ENCODE measurements at regions not wholly inside any gene's neighbourhood (a gene's known extent, or its start where the extent isn't known, plus 50 kb on each side); places are given as distances from the start of the nearest gene placed in this dataset.

DNA sequence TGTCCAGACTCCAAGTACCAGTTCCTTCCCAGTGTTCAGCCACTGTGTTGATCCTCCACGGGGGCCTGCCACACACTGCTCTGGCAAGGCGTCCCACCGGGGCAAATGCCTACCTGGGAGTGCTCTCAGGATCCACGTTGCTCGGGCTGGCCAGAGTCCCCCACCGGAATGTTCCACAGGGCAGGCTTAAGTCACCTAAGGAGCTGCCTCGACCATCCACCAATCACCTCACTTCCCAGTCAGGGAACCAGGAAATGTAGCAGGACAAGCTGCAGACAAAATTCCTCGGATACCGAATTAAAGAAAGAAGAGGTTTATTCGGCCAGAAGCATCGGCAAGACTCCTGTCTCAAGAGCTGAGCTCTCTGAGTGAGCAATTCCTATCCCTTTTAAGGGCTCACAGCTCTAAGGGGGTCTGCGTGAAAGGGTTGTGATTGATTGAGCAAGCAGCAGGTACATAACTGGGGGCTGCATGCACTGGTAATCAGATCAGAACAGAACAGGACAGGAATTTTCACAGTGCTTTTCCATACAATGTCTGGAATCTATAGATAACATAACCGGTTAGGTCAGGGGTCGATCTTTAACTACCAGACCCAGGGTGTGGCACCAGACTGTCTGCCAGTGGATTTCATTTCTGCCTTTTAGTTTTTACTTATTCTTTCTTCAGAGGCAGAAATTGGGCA, 56.9 kb upstream of the EDNRB start:
- Histone ChIP-seq H2AFZ (ENCODE audit: low read length) (no peak overlapping the region), H3K9me3 (ENCODE audit: low read length) (no peaks in the 10 kb centered on the region), H3K4me2 (ENCODE audit: low read length) (no peak overlapping the region), H3K36me3 (ENCODE audit: insufficient read depth, low read length) (no peaks in the 10 kb centered on the region), H3K27me3 (ENCODE audit: insufficient read depth, low read length) (no peaks in the 10 kb centered on the region), H3K4me3 (ENCODE audit: low read depth, low read length, poor library complexity, severe bottlenecking) (no peak overlapping the region), H3F3A (ENCODE audit: insufficient read depth, low read length) (no peaks in the 10 kb centered on the region), H3K9ac (ENCODE audit: low read length) (no peak overlapping the region), H4K20me1 (ENCODE audit: insufficient read depth, low read length) (no peaks in the 10 kb centered on the region), H3K27ac (ENCODE audit: low read depth, low read length, poor library complexity, severe bottlenecking) (no peak overlapping the region), H3K79me2 (ENCODE audit: insufficient read depth, low read length) (no peaks in the 10 kb centered on the region), H3K4me1 (ENCODE audit: insufficient read depth, low read length, severe bottlenecking) (no peaks in the 10 kb centered on the region), H3K9me2 (ENCODE audit: low read depth, low read length) (no peaks in the 10 kb centered on the region)
- no peak for TF ChIP-seq EZH2 (IDR thresholded peaks at IDR 0.05; ENCODE audit: borderline replicate concordance, low read length)
- TF ChIP-seq, protein P1, sequence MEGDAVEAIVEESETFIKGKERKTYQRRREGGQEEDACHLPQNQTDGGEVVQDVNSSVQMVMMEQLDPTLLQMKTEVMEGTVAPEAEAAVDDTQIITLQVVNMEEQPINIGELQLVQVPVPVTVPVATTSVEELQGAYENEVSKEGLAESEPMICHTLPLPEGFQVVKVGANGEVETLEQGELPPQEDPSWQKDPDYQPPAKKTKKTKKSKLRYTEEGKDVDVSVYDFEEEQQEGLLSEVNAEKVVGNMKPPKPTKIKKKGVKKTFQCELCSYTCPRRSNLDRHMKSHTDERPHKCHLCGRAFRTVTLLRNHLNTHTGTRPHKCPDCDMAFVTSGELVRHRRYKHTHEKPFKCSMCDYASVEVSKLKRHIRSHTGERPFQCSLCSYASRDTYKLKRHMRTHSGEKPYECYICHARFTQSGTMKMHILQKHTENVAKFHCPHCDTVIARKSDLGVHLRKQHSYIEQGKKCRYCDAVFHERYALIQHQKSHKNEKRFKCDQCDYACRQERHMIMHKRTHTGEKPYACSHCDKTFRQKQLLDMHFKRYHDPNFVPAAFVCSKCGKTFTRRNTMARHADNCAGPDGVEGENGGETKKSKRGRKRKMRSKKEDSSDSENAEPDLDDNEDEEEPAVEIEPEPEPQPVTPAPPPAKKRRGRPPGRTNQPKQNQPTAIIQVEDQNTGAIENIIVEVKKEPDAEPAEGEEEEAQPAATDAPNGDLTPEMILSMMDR (IDR thresholded peaks at IDR 0.05; ENCODE audit: low read length), result no peak

DNA sequence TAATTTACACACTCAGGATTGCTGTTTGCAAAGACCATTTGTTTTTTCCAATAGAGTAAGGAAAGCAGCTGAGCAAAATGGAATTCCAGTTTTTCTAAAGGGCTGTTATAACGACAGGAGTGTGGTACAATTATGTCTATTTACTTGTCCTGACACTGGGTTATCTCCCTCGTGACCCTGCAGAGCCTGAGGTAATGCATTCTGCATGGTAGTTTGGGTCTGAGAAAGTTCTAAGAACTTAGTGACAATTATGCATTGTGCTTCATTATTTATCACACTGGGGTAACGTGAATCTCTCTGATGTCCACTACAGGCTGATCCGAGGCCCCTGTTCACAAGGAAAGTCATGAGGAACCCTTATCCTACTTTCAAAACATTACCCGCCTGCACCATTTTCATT, 50.7 kb upstream of the EDNRB start:
- Histone ChIP-seq H3K36me3 (ENCODE audit: insufficient read depth, low read length) (no peaks in the 10 kb centered on the region), H4K20me1 (ENCODE audit: insufficient read depth, low read length) (no peaks in the 10 kb centered on the region), H3K27me3 (ENCODE audit: insufficient read depth, low read length) (no peaks in the 10 kb centered on the region), H3K4me2 (ENCODE audit: low read length) (no peak overlapping the region), H3K79me2 (ENCODE audit: insufficient read depth, low read length) (no peaks in the 10 kb centered on the region), H3K27ac (ENCODE audit: low read depth, low read length, poor library complexity, severe bottlenecking) (no peak overlapping the region), H3K9me2 (ENCODE audit: low read depth, low read length) (no peaks in the 10 kb centered on the region), H3K4me1 (ENCODE audit: insufficient read depth, low read length, severe bottlenecking) (no peaks in the 10 kb centered on the region), H3K9ac (ENCODE audit: low read length) (no peak overlapping the region), H3K9me3 (ENCODE audit: low read length) (no peaks in the 10 kb centered on the region), H2AFZ (ENCODE audit: low read length) (no peak overlapping the region), H3K4me3 (ENCODE audit: low read depth, low read length, poor library complexity, severe bottlenecking) (no peak overlapping the region), H3F3A (ENCODE audit: insufficient read depth, low read length) (no peaks in the 10 kb centered on the region)
- no peak for TF ChIP-seq EZH2 (IDR thresholded peaks at IDR 0.05; ENCODE audit: borderline replicate concordance, low read length)
- TF ChIP-seq, protein P1 (IDR thresholded peaks at IDR 0.05; ENCODE audit: low read length), result no peak

Measured in OCI-LY1 (cell line).